Lower leg skin (tissue), 3 donors: ENCODE measurements at regions not wholly inside any gene's neighbourhood (a gene's known extent, or its start where the extent isn't known, plus 50 kb on each side); places are given as distances from the start of the nearest gene placed in this dataset.

Source experiments
- POLR2A ChIP-seq, 2 donors: fragments of 450-650 bp; IDR thresholded peaks; one replicate each; pipeline ENCODE4 v1.6.1; 2016 to 2017; ENCODE audit warnings: antibody characterized with exemption in 2 of 2, mild to moderate bottlenecking in 1 of 2, moderate library complexity in 1 of 2
- TF ChIP-seq, protein P1 (sequence below), 3 donors: fragments of 450-650 bp; IDR thresholded peaks; one replicate each; pipeline ENCODE4 v1.5.1; 2016; ENCODE audit warnings: antibody characterized with exemption in 3 of 3, mild to moderate bottlenecking in 3 of 3, moderate library complexity in 2 of 3

DNA sequence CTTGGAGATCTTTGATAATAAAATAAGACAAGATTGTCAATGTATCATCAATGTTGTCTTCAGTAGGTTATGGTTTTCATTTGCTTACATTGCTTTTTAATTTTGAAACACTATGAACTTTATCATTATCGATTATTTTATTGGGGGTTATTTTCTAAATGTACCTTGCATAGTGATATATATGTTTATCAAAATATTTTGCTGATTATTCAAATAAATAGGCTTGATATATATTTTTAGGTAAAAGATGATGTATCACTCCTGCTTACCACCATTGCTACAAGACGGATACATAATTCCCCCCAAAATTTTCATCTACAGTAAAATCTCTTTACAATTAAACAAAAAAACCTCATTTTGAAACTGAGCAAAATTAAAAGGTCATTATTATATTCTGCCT is 293.8 kb downstream of the SUCLG1 start:
- TF ChIP-seq, protein P1, sequence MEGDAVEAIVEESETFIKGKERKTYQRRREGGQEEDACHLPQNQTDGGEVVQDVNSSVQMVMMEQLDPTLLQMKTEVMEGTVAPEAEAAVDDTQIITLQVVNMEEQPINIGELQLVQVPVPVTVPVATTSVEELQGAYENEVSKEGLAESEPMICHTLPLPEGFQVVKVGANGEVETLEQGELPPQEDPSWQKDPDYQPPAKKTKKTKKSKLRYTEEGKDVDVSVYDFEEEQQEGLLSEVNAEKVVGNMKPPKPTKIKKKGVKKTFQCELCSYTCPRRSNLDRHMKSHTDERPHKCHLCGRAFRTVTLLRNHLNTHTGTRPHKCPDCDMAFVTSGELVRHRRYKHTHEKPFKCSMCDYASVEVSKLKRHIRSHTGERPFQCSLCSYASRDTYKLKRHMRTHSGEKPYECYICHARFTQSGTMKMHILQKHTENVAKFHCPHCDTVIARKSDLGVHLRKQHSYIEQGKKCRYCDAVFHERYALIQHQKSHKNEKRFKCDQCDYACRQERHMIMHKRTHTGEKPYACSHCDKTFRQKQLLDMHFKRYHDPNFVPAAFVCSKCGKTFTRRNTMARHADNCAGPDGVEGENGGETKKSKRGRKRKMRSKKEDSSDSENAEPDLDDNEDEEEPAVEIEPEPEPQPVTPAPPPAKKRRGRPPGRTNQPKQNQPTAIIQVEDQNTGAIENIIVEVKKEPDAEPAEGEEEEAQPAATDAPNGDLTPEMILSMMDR (IDR thresholded peaks at IDR 0.05), result no peak
- TF ChIP-seq POLR2A (IDR thresholded peaks at IDR 0.05), result no peak
